BE2C (cell line): ENCODE measurements at regions not wholly inside any gene's neighbourhood (a gene's known extent, or its start where the extent isn't known, plus 50 kb on each side); places are given as distances from the start of the nearest gene placed in this dataset.

Experiments
- DNase-seq: peaks from one replicate; pipeline ENCODE4 v3.0.0-alpha.2; 2020
- H3K27me3 ChIP-seq: fragments of 250-450 bp; sonication (Bioruptor Pico); 2 replicates; pipeline ENCODE4 v1.5.1; 2020; ENCODE audit warnings: mild to moderate bottlenecking
- H3K36me3 ChIP-seq: fragments of 250-450 bp; sonication (Bioruptor Pico); 2 replicates; pipeline ENCODE4 v1.5.1; 2020; ENCODE audit warnings: mild to moderate bottlenecking
- H3K4me1 ChIP-seq: fragments of 250-450 bp; sonication (Bioruptor Pico); 2 replicates; pipeline ENCODE4 v1.5.1; 2020
- H3K4me3 ChIP-seq: 2 replicates; pipeline ENCODE4 v1.5.1; 2011; ENCODE audit warnings: low read depth, low read length
- H3K9me3 ChIP-seq: fragments of 250-450 bp; sonication (Bioruptor Pico); 2 replicates; pipeline ENCODE4 v1.5.1; 2020
- CTCF ChIP-seq: IDR thresholded peaks from 2 replicates; pipeline ENCODE4 v1.5.1; 2012; ENCODE audit warnings: mild to moderate bottlenecking, low read depth, low read length

GRCh38 chr4:155505321-155505720, 128.6 kb upstream of the MAP9 start:
- H3K4me1 ChIP-seq, result peaks cover 2% of the 10 kb centered on the region; the same call in 1 of the 2 replicates
- H3K36me3 ChIP-seq, result no peaks in the 10 kb centered on the region
- no peak overlapping the region for H3K4me3 ChIP-seq
- TF ChIP-seq CTCF, result no peak
- H3K27me3 ChIP-seq, result no peaks in the 10 kb centered on the region
- DNase-seq, result no peak
- H3K9me3 ChIP-seq, result no peaks in the 10 kb centered on the region

- Histone ChIP-seq H3K9me3 (no peaks in the 10 kb centered on the region), H3K4me1 (no peaks in the 10 kb centered on the region), H3K36me3 (no peaks in the 10 kb centered on the region), H3K4me3 (no peak overlapping the region), H3K27me3 (no peaks in the 10 kb centered on the region)
- TF ChIP-seq CTCF, result peak; percentile 39
- DNase-seq, result no peak
These were observed 120.5 kb upstream of the MAP9 start for GRCh38 chr4:155497306-155497705.

GRCh38 chr4:155496294-155496626, 119.5 kb upstream of the MAP9 start:
- DNase-seq, result no peak
- H3K4me1 ChIP-seq, result no peaks in the 10 kb centered on the region
- no peaks in the 10 kb centered on the region for H3K27me3 ChIP-seq
- no peaks in the 10 kb centered on the region for H3K9me3 ChIP-seq
- no peak overlapping the region for H3K4me3 ChIP-seq
- TF ChIP-seq CTCF, result no peak
- H3K36me3 ChIP-seq, result no peaks in the 10 kb centered on the region

- DNase-seq, result no peak
These were observed 119.0 kb upstream of the MAP9 start for GRCh38 chr4:155495572-155496293.

GRCh38 chr4:155494037-155494718, 117.4 kb upstream of the MAP9 start:
- H3K4me1 ChIP-seq, result no peaks in the 10 kb centered on the region
- H3K4me3 ChIP-seq, result no peak overlapping the region
- H3K27me3 ChIP-seq, result no peaks in the 10 kb centered on the region
- TF ChIP-seq CTCF, result no peak
- no peaks in the 10 kb centered on the region for H3K36me3 ChIP-seq
- DNase-seq, result no peak
- H3K9me3 ChIP-seq, result no peaks in the 10 kb centered on the region

More at GRCh38 chr4:155495572-155496293, 119.0 kb upstream of the MAP9 start:
- no peak for TF ChIP-seq CTCF
- H3K27me3 ChIP-seq, result no peaks in the 10 kb centered on the region
- H3K9me3 ChIP-seq, result no peaks in the 10 kb centered on the region
- H3K4me1 ChIP-seq, result no peaks in the 10 kb centered on the region
- H3K4me3 ChIP-seq, result no peak overlapping the region
- no peaks in the 10 kb centered on the region for H3K36me3 ChIP-seq
